CD1c-positive myeloid dendritic cell (primary cell): ENCODE measurements at regions not wholly inside any gene's neighbourhood (a gene's known extent, or its start where the extent isn't known, plus 50 kb on each side); places are given as distances from the start of the nearest gene placed in this dataset.
"Not testable (repeated sequence)": the region's sequence is repeated elsewhere in the genome, so short reads cannot be mapped to it uniquely, and the experiment has no call there.

Experiments
- DNase-seq: peaks from one replicate; pipeline ENCODE4 v3.0.0-alpha.2; 2016; ENCODE audit errors: extremely low spot score

- DNase-seq, result no peak
These were observed 158.6 kb downstream of the GJA1 start for GRCh38 chr6:121594053-121594452.

- DNase-seq, result no peak
These were observed 160.2 kb downstream of the GJA1 start for GRCh38 chr6:121595646-121596045.

GRCh38 chr6:121596441-121596840 is 161.0 kb downstream of the GJA1 start:
- DNase-seq, result no peak

DNA sequence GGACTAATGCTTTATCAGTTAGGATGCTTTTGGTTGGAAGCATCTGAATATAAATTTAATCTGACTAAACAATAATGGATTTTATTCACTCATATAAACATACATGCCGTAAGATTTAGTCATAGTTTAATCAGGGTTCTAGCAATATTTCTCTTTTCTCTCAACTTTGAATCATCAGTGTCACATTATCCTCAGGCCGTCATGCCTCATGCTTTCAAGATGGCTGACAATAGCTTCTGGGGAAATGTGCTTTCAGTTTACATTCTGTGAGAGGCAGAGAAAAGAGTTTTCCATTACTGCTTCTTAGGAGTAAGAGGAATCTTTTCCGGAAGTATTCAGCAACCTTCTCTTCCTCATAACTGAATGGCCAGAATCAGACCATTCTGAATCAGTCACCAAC is 162.2 kb downstream of the GJA1 start:
- DNase-seq, result no peak

DNA sequence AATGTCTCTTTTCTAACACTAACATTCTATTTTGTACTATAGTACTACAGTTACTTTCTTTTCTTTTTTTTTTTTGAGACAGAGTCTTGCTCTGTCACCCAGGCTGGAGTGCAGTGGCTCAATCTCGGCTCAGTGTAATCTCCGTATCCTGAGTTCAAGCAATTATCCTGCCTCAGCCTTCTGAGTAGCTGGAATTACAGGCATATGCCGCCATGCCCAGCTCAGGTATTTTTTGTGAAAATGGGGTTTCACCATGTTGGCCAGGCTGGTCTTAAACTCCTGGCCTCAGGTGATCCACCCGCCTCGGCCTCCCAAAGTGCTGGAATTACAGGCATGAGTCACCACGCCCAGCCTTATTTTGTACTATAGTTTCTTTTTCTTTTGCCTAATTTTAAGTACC is 163.9 kb downstream of the GJA1 start:
- not testable (repeated sequence) for DNase-seq

DNA sequence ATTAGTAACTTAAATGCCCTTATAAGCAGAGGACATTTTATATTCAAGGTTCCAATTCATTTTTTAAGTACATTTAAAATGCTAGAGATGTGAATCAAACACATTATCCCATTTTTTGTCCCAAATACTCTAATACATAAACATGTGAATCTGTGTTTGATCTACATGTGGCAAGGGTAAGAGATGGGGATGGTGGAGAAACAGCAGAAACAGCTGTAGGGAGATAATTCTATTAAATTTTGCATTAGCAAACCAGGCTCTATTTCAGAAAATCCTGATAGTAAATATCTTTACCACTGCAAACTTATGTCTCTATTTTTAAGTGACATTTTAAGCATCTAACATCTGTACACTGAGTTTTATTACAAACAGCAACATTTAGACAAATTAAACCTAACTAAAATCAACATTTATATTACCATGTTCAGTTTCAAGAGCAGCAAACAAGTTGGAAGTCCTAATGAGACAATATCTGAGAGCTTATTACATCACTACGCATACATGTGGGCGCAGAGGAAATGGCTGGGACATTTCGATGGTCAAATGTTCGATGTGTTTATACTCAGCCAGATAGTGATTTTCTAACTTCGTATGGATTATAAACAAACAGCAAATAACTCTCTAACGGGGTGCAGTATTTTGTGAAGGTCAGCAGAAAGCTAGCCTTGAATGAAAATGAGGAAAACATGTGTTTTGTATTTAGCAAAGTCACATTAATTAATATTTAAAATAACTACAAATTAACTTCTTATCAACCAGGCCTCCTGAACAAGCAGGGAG is 165.1 kb downstream of the GJA1 start:
- no peak for DNase-seq

GRCh38 chr6:121603486-121603885 is 168.0 kb downstream of the GJA1 start:
- DNase-seq, result no peak

- DNase-seq, result no peak
These were observed 172.3 kb downstream of the GJA1 start for GRCh38 chr6:121607721-121608120.

GRCh38 chr6:121608270-121608669 is 172.8 kb downstream of the GJA1 start:
- DNase-seq, result no peak

- DNase-seq, result no peak
These were observed 173.8 kb downstream of the GJA1 start for GRCh38 chr6:121609281-121609680.

DNA sequence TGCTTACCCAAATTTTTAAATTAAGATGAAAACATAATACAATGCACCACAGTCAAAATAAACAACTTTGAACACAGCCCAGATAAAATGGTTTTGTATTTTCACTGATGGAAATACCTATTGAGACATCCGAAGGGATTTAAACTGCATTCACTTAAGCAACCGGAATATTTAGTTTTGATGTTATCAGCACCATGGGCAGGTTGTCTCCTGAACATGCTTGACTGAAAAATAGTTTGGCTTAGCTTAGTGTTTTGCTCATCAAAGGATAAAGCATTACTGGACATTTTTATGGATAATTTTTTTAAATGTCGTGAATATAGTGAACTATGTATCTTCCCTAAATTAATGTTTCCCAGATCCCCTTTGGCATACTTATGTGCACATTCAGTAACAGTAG is 177.5 kb downstream of the GJA1 start:
- no peak for DNase-seq

GRCh38 chr6:121614115-121614514 is 178.7 kb downstream of the GJA1 start:
- DNase-seq, result no peak

DNA sequence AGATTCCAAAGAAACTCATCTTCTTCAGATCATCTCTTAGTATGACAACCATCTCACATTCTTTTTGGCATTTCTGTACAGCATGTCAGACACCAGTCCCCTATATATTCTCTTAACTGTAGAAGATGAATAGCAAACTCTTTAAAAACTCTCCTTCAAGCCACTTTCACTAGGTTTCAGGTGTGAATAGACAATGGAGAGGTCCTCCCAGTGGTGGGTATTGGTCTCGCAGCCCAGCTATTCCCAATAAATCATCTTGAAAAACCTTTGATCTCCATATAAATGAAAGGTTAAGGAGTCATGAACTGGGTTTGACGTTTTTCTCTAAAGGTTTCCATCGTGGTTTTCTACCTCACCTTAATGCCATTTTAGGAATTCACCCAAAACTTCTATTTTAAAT is 180.0 kb downstream of the GJA1 start:
- DNase-seq, result no peak

DNA sequence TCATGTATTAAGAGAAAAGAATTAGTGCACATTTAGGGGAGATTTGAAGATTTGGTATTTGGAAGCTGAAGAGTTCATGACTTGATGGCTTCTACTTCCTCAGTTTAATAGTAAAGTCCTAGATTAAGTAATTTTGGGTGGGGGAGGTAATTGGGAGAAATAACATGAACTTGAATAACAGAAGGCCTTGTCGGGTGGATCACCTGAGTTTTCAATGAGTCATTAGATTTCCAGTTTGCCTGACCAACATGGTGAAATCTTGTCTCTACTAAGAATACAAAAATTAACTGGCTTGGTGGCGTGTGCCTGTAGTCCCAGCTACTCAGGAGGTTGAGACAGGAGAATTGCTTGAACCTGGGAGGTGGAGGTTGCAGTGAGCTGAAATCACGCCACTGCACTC is 181.0 kb downstream of the GJA1 start:
- DNase-seq, result no peak

DNA sequence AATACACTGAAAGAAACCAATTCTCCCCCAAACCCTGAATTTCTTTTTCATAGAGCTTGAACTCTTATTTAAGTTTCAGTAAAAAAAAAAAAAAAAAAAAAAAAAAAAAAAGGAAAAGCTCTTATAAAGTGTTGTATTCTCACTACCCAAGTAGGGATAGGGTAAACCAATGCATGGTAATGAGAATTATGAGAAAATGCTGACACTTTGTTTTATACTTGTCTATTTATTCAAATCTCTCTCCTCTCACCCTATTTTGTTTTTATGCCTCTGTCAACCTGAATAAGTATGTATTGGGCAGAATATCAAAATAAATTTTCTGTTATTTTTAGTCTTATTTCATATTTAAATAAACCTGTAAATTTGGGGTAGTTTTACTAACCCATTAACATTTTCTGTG is 181.9 kb downstream of the GJA1 start:
- no peak for DNase-seq

GRCh38 chr6:121619013-121619412 is 183.6 kb downstream of the GJA1 start:
- DNase-seq, result no peak

DNA sequence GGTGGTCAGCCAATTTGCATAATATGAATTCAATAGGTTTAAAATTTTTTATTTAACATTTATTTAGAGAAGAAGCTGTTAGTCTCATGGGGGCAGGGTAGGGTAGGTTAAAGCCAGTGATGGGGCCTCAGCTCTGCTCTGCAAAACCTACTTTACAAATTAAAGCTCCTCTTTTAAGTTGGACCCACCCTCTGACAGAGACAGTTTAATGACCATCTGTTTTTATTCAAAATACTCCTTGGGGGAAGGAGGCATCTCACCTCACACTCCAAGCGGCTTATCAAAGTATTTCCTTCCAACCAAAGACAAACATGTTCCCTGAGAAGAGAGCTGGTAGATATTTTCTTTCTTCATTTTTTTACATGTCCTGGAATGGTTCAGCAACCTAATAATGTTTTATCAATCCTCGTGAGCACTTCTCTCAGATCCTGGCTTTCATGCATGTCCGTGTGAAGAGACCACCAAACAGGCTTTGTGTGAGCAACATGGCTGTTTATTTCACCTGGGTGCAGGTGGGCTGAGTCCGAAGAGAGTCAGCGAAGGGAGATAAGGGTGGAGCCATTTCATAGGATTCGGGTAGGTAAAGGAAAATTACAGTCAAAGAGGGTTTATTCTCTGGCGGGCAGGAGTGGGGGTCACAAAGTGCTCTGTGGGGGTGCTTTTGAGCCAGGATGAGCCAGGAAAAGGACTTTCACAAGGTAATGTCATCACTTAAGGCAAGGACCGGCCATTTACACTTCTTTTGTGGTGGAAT is 184.7 kb downstream of the GJA1 start:
- no peak for DNase-seq

- no peak for DNase-seq
These were observed 192.3 kb downstream of the GJA1 start for GRCh38 chr6:121627761-121628160.

- no peak for DNase-seq
These were observed 195.3 kb downstream of the GJA1 start for GRCh38 chr6:121630716-121631115.

DNA sequence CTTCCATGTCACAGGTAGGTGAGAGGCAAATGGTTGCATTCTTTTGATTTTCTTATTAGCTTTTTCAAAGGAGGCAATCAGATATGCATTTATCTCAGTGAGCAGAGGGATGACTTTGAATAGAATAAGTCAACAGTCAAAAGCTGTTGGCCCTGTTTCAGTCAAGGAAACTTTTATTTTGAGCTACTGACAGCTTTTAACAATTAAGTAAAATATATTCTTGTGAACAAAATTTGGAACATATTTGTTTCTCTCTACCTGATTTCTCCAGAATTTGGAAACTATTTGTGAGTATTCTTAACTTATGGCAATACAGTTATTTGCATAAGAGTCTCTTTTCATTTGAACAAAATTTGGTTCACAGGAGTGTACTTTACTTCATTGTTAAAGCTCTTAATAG is 196.3 kb downstream of the GJA1 start:
- not testable (repeated sequence) for DNase-seq

DNA sequence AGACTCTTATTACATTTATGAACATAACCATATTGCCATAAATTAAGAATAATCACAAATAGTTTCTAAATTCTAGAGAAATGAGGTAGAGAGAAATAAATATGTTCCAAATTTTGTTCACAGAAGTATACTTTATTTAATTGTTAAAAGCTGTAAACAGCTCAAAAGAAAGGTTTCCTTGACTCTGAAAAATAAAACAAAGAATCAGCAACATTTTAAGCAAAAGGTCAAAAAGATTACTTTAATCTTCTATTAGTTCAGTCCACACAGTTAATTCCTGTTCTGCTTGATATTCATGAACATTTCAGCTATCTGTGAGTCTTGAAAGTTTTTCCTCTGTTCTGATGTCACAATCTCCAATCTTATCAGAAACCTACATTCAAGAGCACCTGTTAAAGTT is 197.9 kb downstream of the GJA1 start:
- no peak for DNase-seq

- DNase-seq, result not testable (repeated sequence)
These were observed 199.1 kb downstream of the GJA1 start for GRCh38 chr6:121634586-121634985.

GRCh38 chr6:121635355-121635754 is 199.9 kb downstream of the GJA1 start:
- DNase-seq, result no peak
